ENCODE measurements at regions not wholly inside any gene's neighbourhood (a gene's known extent, or its start where the extent isn't known, plus 50 kb on each side); places are given as distances from the start of the nearest gene placed in this dataset.

- TF ChIP-seq YY1 (IDR thresholded peaks at IDR 0.05; ENCODE audit: insufficient read depth, insufficient read length) (no peak), SUZ12 (IDR thresholded peaks at IDR 0.05; ENCODE audit: extremely low read depth, insufficient read depth, insufficient read length) (no peak), ZNF274 (IDR thresholded peaks at IDR 0.05; ENCODE audit: low read depth, low read length) (no peak)
- peak; percentile 22 for DNase-seq (ENCODE audit: low read depth, low spot score)
- Histone ChIP-seq H3K4me1 (ENCODE audit: insufficient read depth, insufficient read length) (no peaks in the 10 kb centered on the region), H3K9me3 (ENCODE audit: insufficient read depth, low read length) (no peaks in the 10 kb centered on the region), H3K9ac (ENCODE audit: insufficient read length, low read depth) (no peak overlapping the region), H3K4me3 (ENCODE audit: insufficient read length, low read depth) (no peak overlapping the region), H3K36me3 (ENCODE audit: insufficient read depth, insufficient read length, low read length) (no peaks in the 10 kb centered on the region), H3K27me3 (ENCODE audit: insufficient read depth, insufficient read length) (no peaks in the 10 kb centered on the region)
Observed at GRCh38 chr9:29285818-29286217, 1712.5 kb upstream of the C9orf72 start.

GRCh38 chr9:29289365-29289764, 1716.1 kb upstream of the C9orf72 start:
- Histone ChIP-seq H3K36me3 (ENCODE audit: insufficient read depth, insufficient read length, low read length) (no peaks in the 10 kb centered on the region), H3K9me3 (ENCODE audit: insufficient read depth, low read length) (peaks cover 17% of the 10 kb centered on the region), H3K4me1 (ENCODE audit: insufficient read depth, insufficient read length) (no peaks in the 10 kb centered on the region), H3K27me3 (ENCODE audit: insufficient read depth, insufficient read length) (no peaks in the 10 kb centered on the region), H3K4me3 (ENCODE audit: insufficient read length, low read depth) (no peak overlapping the region), H3K9ac (ENCODE audit: insufficient read length, low read depth) (no peak overlapping the region)
- no peak for DNase-seq (ENCODE audit: low read depth, low spot score)
- TF ChIP-seq ZNF274 (IDR thresholded peaks at IDR 0.05; ENCODE audit: low read depth, low read length) (no peak), YY1 (IDR thresholded peaks at IDR 0.05; ENCODE audit: insufficient read depth, insufficient read length) (no peak), SUZ12 (IDR thresholded peaks at IDR 0.05; ENCODE audit: extremely low read depth, insufficient read depth, insufficient read length) (no peak)

- Histone ChIP-seq H3K9me3 (ENCODE audit: insufficient read depth, low read length) (peaks cover 27% of the 10 kb centered on the region), H3K36me3 (ENCODE audit: insufficient read depth, insufficient read length, low read length) (no peaks in the 10 kb centered on the region), H3K9ac (ENCODE audit: insufficient read length, low read depth) (no peak overlapping the region), H3K4me3 (ENCODE audit: insufficient read length, low read depth) (no peak overlapping the region), H3K27me3 (ENCODE audit: insufficient read depth, insufficient read length) (no peaks in the 10 kb centered on the region), H3K4me1 (ENCODE audit: insufficient read depth, insufficient read length) (no peaks in the 10 kb centered on the region)
- TF ChIP-seq SUZ12 (IDR thresholded peaks at IDR 0.05; ENCODE audit: extremely low read depth, insufficient read depth, insufficient read length) (no peak), ZNF274 (IDR thresholded peaks at IDR 0.05; ENCODE audit: low read depth, low read length) (no peak), YY1 (IDR thresholded peaks at IDR 0.05; ENCODE audit: insufficient read depth, insufficient read length) (no peak)
- no peak for DNase-seq (ENCODE audit: low read depth, low spot score)
Observed at GRCh38 chr9:29290516-29290915, 1717.2 kb upstream of the C9orf72 start.

GRCh38 chr9:29297592-29297991, 1724.3 kb upstream of the C9orf72 start:
- Histone ChIP-seq H3K9me3 (ENCODE audit: insufficient read depth, low read length) (peaks cover 26% of the 10 kb centered on the region), H3K36me3 (ENCODE audit: insufficient read depth, insufficient read length, low read length) (no peaks in the 10 kb centered on the region), H3K4me1 (ENCODE audit: insufficient read depth, insufficient read length) (no peaks in the 10 kb centered on the region), H3K27me3 (ENCODE audit: insufficient read depth, insufficient read length) (no peaks in the 10 kb centered on the region), H3K9ac (ENCODE audit: insufficient read length, low read depth) (no peak overlapping the region), H3K4me3 (ENCODE audit: insufficient read length, low read depth) (no peak overlapping the region)
- TF ChIP-seq YY1 (IDR thresholded peaks at IDR 0.05; ENCODE audit: insufficient read depth, insufficient read length) (no peak), SUZ12 (IDR thresholded peaks at IDR 0.05; ENCODE audit: extremely low read depth, insufficient read depth, insufficient read length) (no peak), ZNF274 (IDR thresholded peaks at IDR 0.05; ENCODE audit: low read depth, low read length) (no peak)
- DNase-seq (ENCODE audit: low read depth, low spot score) = no peak

- no peaks in the 10 kb centered on the region for H3K36me3 ChIP-seq (ENCODE audit: insufficient read depth, insufficient read length, low read length)
- TF ChIP-seq ZNF274 (IDR thresholded peaks at IDR 0.05; ENCODE audit: low read depth, low read length) (no peak), SUZ12 (IDR thresholded peaks at IDR 0.05; ENCODE audit: extremely low read depth, insufficient read depth, insufficient read length) (no peak), YY1 (IDR thresholded peaks at IDR 0.05; ENCODE audit: insufficient read depth, insufficient read length) (no peak)
- DNase-seq (ENCODE audit: low read depth, low spot score) = no peak
Observed at GRCh38 chr9:29311221-29311620, 1737.9 kb upstream of the C9orf72 start.

GRCh38 chr9:29312327-29312726, 1739.0 kb upstream of the C9orf72 start:
- Histone ChIP-seq H3K4me1 (ENCODE audit: insufficient read depth, insufficient read length) (no peaks in the 10 kb centered on the region), H3K9me3 (ENCODE audit: insufficient read depth, low read length) (no peaks in the 10 kb centered on the region), H3K36me3 (ENCODE audit: insufficient read depth, insufficient read length, low read length) (no peaks in the 10 kb centered on the region), H3K4me3 (ENCODE audit: insufficient read length, low read depth) (no peak overlapping the region), H3K9ac (ENCODE audit: insufficient read length, low read depth) (no peak overlapping the region), H3K27me3 (ENCODE audit: insufficient read depth, insufficient read length) (no peaks in the 10 kb centered on the region)
- no peak for DNase-seq (ENCODE audit: low read depth, low spot score)
- no peak for TF ChIP-seq SUZ12 (IDR thresholded peaks at IDR 0.05; ENCODE audit: extremely low read depth, insufficient read depth, insufficient read length)
- no peak for TF ChIP-seq YY1 (IDR thresholded peaks at IDR 0.05; ENCODE audit: insufficient read depth, insufficient read length)
- no peak for TF ChIP-seq ZNF274 (IDR thresholded peaks at IDR 0.05; ENCODE audit: low read depth, low read length)

More at GRCh38 chr9:29311221-29311620, 1737.9 kb upstream of the C9orf72 start:
- Histone ChIP-seq H3K9me3 (ENCODE audit: insufficient read depth, low read length) (no peaks in the 10 kb centered on the region), H3K4me3 (ENCODE audit: insufficient read length, low read depth) (no peak overlapping the region), H3K4me1 (ENCODE audit: insufficient read depth, insufficient read length) (no peaks in the 10 kb centered on the region), H3K9ac (ENCODE audit: insufficient read length, low read depth) (no peak overlapping the region), H3K27me3 (ENCODE audit: insufficient read depth, insufficient read length) (no peaks in the 10 kb centered on the region)

GRCh38 chr9:29319736-29320513, 1746.6 kb upstream of the C9orf72 start:
- H3K9ac ChIP-seq (ENCODE audit: insufficient read length, low read depth) = no peak overlapping the region
- no peak for DNase-seq (ENCODE audit: low read depth, low spot score)
- TF ChIP-seq SUZ12 (IDR thresholded peaks at IDR 0.05; ENCODE audit: extremely low read depth, insufficient read depth, insufficient read length) (no peak), ZNF274 (IDR thresholded peaks at IDR 0.05; ENCODE audit: low read depth, low read length) (no peak), YY1 (IDR thresholded peaks at IDR 0.05; ENCODE audit: insufficient read depth, insufficient read length) (no peak)
- no peaks in the 10 kb centered on the region for H3K4me1 ChIP-seq (ENCODE audit: insufficient read depth, insufficient read length)
- H3K9me3 ChIP-seq (ENCODE audit: insufficient read depth, low read length) = no peaks in the 10 kb centered on the region
- H3K36me3 ChIP-seq (ENCODE audit: insufficient read depth, insufficient read length, low read length) = no peaks in the 10 kb centered on the region
- H3K27me3 ChIP-seq (ENCODE audit: insufficient read depth, insufficient read length) = no peaks in the 10 kb centered on the region
- no peak overlapping the region for H3K4me3 ChIP-seq (ENCODE audit: insufficient read length, low read depth)

Measured in NT2/D1 (cell line).